ENCODE measurements at regions not wholly inside any gene's neighbourhood (a gene's known extent, or its start where the extent isn't known, plus 50 kb on each side); places are given as distances from the start of the nearest gene placed in this dataset.

GRCh38 chr7:35331730-35332678 lies 78.1 kb upstream of the TBX20 start:
- no peak for DNase-seq

- DNase-seq: no peak
These were observed 75.1 kb upstream of the TBX20 start for GRCh38 chr7:35329026-35329425.

- no peak for DNase-seq
These were observed 65.7 kb upstream of the TBX20 start for GRCh38 chr7:35319606-35320005.

- DNase-seq: no peak
These were observed 62.6 kb upstream of the TBX20 start for GRCh38 chr7:35316549-35316948.

GRCh38 chr7:35315517-35315916 lies 61.6 kb upstream of the TBX20 start:
- no peak for DNase-seq

GRCh38 chr7:35314354-35314753 lies 60.5 kb upstream of the TBX20 start:
- DNase-seq: no peak

- DNase-seq: no peak
These were observed 59.7 kb upstream of the TBX20 start for GRCh38 chr7:35313575-35313974.

All from right forelimb (tissue), 1 donor.